ENCODE measurements at regions not wholly inside any gene's neighbourhood (a gene's known extent, or its start where the extent isn't known, plus 50 kb on each side); places are given as distances from the start of the nearest gene placed in this dataset.

DNA sequence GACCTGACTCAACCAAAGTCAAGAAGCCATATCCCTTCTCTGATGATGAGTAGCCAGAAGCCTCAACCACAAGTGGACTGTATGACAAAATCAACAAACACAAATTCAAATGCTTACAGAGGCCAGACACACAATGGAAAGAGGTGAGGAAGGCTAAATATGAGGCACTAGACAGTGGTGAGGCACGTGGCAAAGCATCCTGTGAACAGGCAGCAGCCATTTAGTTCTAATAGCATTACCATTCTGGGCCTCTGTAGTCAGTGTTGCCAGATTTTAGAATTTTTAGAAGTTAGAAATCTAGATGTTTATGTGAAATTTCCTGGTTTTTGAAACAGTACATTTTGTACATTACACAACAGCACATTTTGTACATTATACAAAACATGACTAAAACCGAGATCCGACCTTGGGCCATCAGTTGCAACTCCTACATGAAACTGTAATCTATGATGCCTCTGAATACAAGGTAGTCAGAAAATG, 403.3 kb downstream of the COG6 start:
- Histone ChIP-seq H2AFZ (replicated peaks) (no peak overlapping the region), H3K27ac (no peak overlapping the region), H3K4me1 (no peaks in the 10 kb centered on the region), H3K9me3 (ENCODE audit: low read depth) (no peaks in the 10 kb centered on the region), H3K36me3 (no peaks in the 10 kb centered on the region), H3K9ac (no peak overlapping the region), H3F3A (ENCODE audit: low read depth) (no peaks in the 10 kb centered on the region), H4K20me1 (ENCODE audit: low read depth) (no peaks in the 10 kb centered on the region), H3K4me2 (no peak overlapping the region), H3K4me3 (no peak overlapping the region), H3K79me2 (ENCODE audit: low read depth) (no peaks in the 10 kb centered on the region), H3K27me3 (no peaks in the 10 kb centered on the region)
- H3K4me1 Mint-ChIP-seq = peaks cover 4% of the 10 kb centered on the region
- no peaks in the 10 kb centered on the region for H3K36me3 Mint-ChIP-seq
- H3K9me3 Mint-ChIP-seq = no peaks in the 10 kb centered on the region
- TF ChIP-seq, protein P1, sequence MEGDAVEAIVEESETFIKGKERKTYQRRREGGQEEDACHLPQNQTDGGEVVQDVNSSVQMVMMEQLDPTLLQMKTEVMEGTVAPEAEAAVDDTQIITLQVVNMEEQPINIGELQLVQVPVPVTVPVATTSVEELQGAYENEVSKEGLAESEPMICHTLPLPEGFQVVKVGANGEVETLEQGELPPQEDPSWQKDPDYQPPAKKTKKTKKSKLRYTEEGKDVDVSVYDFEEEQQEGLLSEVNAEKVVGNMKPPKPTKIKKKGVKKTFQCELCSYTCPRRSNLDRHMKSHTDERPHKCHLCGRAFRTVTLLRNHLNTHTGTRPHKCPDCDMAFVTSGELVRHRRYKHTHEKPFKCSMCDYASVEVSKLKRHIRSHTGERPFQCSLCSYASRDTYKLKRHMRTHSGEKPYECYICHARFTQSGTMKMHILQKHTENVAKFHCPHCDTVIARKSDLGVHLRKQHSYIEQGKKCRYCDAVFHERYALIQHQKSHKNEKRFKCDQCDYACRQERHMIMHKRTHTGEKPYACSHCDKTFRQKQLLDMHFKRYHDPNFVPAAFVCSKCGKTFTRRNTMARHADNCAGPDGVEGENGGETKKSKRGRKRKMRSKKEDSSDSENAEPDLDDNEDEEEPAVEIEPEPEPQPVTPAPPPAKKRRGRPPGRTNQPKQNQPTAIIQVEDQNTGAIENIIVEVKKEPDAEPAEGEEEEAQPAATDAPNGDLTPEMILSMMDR (IDR thresholded peaks at IDR 0.05) = no peak
- no peak for TF ChIP-seq EZH2phosphoT487 (IDR thresholded peaks at IDR 0.05)
- no peak for TF ChIP-seq EZH2 (IDR thresholded peaks at IDR 0.05)
- peaks cover 2% of the 10 kb centered on the region for H3K27me3 Mint-ChIP-seq (ENCODE audit: insufficient read depth, low read depth)
- H3K4me3 Mint-ChIP-seq = no peak overlapping the region
- no peak for DNase-seq (ENCODE audit: low spot score)
- no peak overlapping the region for H3K27ac Mint-ChIP-seq

DNA sequence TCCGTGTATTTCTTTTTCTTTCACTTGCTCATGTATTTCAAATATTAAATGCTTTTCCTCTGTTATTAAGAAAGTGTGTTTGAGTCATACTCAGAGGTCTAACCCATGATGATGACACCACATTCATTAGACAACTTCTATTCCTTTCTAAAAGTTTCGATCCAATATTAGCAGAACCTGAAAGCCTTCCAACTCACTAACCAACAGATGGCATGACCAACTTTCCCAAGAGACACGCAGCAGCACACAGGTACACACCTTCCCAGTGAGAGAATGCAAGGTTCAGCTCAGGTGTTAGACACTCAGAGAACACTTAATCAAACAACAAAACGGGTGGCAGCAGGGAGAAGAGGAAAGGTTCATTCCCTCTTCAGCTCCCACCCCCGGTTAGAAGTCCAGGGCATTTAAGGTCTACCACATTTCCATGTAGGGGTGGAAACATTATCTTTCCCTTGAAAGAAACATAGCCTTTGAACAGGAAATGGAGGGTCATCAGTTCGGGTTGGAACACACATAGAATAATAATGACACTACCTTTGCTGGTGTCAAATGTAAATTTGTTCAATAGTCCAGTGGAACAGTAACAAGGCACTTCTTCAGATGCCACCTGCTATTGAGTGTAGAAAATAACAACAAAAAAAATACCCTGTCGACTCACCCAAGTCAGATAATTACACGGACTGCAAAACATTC, 404.2 kb downstream of the COG6 start:
- H3K27ac Mint-ChIP-seq = no peak overlapping the region

DNA sequence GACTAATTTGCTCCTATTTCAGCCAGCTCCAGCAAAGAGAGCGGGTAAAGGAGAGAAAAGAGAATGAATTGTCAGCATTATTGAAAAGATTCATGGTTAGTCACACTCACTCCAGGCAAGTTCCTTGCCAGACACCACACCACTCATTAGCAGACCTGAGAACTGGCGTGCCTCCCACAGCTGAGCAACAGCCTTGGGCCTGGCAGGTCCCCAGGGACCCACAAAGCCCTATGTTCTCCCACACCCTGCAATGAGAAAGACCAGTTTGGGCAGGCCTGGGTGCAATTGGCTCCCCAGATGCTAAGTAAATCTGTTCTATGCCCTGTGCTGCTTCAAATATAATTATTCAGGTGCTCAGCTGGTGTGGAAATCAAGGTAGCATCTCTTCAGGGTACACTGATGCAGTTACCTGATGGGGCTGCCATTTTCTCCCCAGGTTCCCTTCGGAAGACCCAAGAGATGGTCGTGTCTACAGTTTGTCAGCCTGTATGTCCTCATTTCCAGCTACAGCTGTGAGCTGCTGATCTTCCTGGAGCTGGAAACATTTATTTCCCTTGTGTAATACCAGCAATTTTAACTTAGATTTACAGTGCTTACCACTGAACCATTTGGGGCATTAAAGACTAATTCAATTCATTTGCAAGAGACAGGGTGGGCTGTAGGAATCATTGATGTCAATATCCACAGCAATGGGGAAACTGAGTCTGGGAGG, 405.0 kb downstream of the COG6 start:
- H3K27me3 Mint-ChIP-seq (ENCODE audit: insufficient read depth, low read depth) = peaks cover 2% of the 10 kb centered on the region
- Histone ChIP-seq H3K36me3 (no peaks in the 10 kb centered on the region), H3K4me1 (no peaks in the 10 kb centered on the region), H3K9me3 (ENCODE audit: low read depth) (no peaks in the 10 kb centered on the region), H3K4me2 (no peak overlapping the region), H3K4me3 (no peak overlapping the region), H3K79me2 (ENCODE audit: low read depth) (no peaks in the 10 kb centered on the region), H3F3A (ENCODE audit: low read depth) (no peaks in the 10 kb centered on the region), H3K27me3 (no peaks in the 10 kb centered on the region), H3K9ac (no peak overlapping the region), H3K27ac (no peak overlapping the region), H2AFZ (replicated peaks) (no peak overlapping the region), H4K20me1 (ENCODE audit: low read depth) (no peaks in the 10 kb centered on the region)
- TF ChIP-seq EZH2phosphoT487 (IDR thresholded peaks at IDR 0.05) (no peak), EZH2 (IDR thresholded peaks at IDR 0.05) (no peak)
- TF ChIP-seq, protein P1 (IDR thresholded peaks at IDR 0.05) = no peak
- no peak overlapping the region for H3K4me3 Mint-ChIP-seq
- no peak for DNase-seq (ENCODE audit: low spot score)
- H3K9me3 Mint-ChIP-seq = no peaks in the 10 kb centered on the region
- no peak overlapping the region for H3K27ac Mint-ChIP-seq
- no peaks in the 10 kb centered on the region for H3K36me3 Mint-ChIP-seq
- peaks cover 11% of the 10 kb centered on the region for H3K4me1 Mint-ChIP-seq

More for the DNA sequence above, 404.2 kb downstream of the COG6 start:
- no peaks in the 10 kb centered on the region for H3K9me3 Mint-ChIP-seq
- H3K36me3 ChIP-seq = no peaks in the 10 kb centered on the region
- no peak for DNase-seq (ENCODE audit: low spot score)
- no peaks in the 10 kb centered on the region for H3F3A ChIP-seq (ENCODE audit: low read depth)
- no peaks in the 10 kb centered on the region for H3K27me3 ChIP-seq
- H3K4me3 Mint-ChIP-seq = no peak overlapping the region
- H2AFZ ChIP-seq (replicated peaks) = no peak overlapping the region
- H3K4me1 ChIP-seq = no peaks in the 10 kb centered on the region
- H3K9me3 ChIP-seq (ENCODE audit: low read depth) = no peaks in the 10 kb centered on the region
- no peaks in the 10 kb centered on the region for H3K79me2 ChIP-seq (ENCODE audit: low read depth)
- H3K4me2 ChIP-seq = no peak overlapping the region
- peaks cover 11% of the 10 kb centered on the region for H3K4me1 Mint-ChIP-seq
- no peak overlapping the region for H3K9ac ChIP-seq
- no peaks in the 10 kb centered on the region for H3K36me3 Mint-ChIP-seq
- H3K27me3 Mint-ChIP-seq (ENCODE audit: insufficient read depth, low read depth) = peaks cover 2% of the 10 kb centered on the region
- TF ChIP-seq, protein P1 (IDR thresholded peaks at IDR 0.05) = no peak
- TF ChIP-seq EZH2phosphoT487 (IDR thresholded peaks at IDR 0.05) (no peak), EZH2 (IDR thresholded peaks at IDR 0.05) (no peak)
- no peak overlapping the region for H3K4me3 ChIP-seq
- H4K20me1 ChIP-seq (ENCODE audit: low read depth) = no peaks in the 10 kb centered on the region
- no peak overlapping the region for H3K27ac ChIP-seq
